GM10266 (cell line): ENCODE measurements at regions not wholly inside any gene's neighbourhood (a gene's known extent, or its start where the extent isn't known, plus 50 kb on each side); places are given as distances from the start of the nearest gene placed in this dataset.
"Not testable (repeated sequence)": the region's sequence is repeated elsewhere in the genome, so short reads cannot be mapped to it uniquely, and the experiment has no call there.

Experiments used
- DNase-seq: peaks from one replicate; pipeline ENCODE4 v3.0.0; 2012; ENCODE audit errors: extremely low spot score
- TF ChIP-seq, protein P1 (sequence below): IDR thresholded peaks from 2 replicates; pipeline ENCODE4 v1.5.1; 2012; ENCODE audit warnings: mild to moderate bottlenecking, low read depth; ENCODE audit not compliant: control insufficient read depth, insufficient read depth; ENCODE audit errors: missing control alignments

DNA sequence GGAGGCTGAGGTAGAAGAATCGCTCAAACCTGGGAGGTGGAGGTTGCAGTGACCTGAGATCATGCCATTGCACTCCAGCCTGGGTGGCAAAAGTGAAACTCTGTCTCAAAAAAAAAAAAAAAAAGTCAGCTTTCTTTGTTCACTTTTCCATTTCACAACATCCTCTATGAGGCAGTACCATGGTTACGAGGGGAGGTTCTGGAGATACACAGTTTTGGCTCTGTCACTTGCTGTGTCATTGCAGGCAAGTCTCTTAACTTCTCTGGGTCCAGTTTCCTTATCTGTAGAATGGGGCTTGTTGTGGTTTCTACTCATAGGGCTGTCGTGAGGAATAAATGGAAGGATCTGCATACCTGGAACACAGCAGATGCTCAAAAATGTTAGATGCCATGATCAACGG lies 75.6 kb upstream of the SLC24A4 start:
- TF ChIP-seq, protein P1, sequence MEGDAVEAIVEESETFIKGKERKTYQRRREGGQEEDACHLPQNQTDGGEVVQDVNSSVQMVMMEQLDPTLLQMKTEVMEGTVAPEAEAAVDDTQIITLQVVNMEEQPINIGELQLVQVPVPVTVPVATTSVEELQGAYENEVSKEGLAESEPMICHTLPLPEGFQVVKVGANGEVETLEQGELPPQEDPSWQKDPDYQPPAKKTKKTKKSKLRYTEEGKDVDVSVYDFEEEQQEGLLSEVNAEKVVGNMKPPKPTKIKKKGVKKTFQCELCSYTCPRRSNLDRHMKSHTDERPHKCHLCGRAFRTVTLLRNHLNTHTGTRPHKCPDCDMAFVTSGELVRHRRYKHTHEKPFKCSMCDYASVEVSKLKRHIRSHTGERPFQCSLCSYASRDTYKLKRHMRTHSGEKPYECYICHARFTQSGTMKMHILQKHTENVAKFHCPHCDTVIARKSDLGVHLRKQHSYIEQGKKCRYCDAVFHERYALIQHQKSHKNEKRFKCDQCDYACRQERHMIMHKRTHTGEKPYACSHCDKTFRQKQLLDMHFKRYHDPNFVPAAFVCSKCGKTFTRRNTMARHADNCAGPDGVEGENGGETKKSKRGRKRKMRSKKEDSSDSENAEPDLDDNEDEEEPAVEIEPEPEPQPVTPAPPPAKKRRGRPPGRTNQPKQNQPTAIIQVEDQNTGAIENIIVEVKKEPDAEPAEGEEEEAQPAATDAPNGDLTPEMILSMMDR = no peak
- DNase-seq = no peak

DNA sequence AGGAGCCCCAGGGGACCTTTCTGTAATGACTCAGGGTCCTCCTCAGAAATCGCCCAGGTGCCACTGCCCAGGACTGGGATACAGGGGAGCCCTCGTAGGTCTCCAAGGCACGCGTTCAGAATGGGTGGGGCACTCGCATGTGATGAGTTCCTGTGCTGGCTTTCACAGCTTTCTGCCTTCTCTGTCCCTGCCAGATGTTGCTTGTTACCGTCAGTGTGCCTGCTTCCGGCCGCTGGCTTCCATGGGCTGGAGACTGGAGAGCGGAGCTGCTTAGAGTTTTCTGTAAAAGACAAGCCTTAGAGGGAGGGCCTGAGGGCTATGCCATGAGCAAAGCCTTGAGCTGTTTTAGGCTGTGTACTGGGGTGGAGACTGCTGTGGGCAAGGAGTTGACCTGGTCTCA lies 75.0 kb upstream of the SLC24A4 start:
- TF ChIP-seq, protein P1 = no peak
- DNase-seq = no peak

- TF ChIP-seq, protein P1 = no peak
- DNase-seq = no peak
Measured at GRCh38 chr14:92248696-92249095, 74.3 kb upstream of the SLC24A4 start.

DNA sequence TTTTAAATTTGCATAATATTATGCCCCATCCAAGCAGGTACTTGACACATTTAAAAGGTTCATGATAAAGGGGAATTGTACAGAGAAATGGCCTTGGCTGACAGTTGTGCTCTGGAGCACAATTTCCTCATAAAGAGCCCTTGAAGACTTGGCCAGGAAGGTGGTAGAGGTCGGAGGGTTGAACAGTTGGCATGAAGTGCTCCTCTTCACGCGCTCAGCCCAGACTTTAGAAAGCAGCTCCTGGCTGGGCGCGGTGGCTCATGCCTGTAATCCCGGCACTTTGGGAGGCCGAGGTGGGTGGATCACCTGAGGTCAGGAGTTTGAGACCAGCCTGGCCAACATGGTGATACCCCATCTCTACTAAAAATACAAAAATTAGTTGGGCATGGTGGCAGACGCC lies 72.6 kb upstream of the SLC24A4 start:
- DNase-seq = not testable (repeated sequence)

DNA sequence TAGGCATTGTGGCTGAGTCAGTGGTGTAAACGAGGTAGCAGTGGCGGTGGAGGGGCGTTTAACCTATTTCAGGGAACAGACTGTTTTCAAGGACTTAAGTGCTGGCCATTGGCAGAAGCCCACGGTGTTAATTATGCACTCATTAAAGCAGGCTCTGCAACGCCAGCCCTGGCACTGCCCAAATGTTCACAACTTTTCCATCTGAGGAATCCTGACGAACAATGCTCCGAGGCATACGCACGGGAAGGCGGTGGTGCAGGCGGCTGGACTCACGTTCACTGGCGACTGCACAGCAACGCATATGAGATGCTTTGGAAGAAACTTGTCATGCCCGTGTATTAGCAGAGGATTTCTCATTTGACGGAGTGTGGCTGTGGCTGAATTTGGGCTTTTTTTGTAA lies 70.6 kb upstream of the SLC24A4 start:
- no peak for DNase-seq
- TF ChIP-seq, protein P1 = no peak

- no peak for DNase-seq
- TF ChIP-seq, protein P1 = no peak
Measured at GRCh38 chr14:92253381-92253894, 69.5 kb upstream of the SLC24A4 start.

- no peak for DNase-seq
- TF ChIP-seq, protein P1 = no peak
Measured at GRCh38 chr14:92254786-92255185, 68.2 kb upstream of the SLC24A4 start.

DNA sequence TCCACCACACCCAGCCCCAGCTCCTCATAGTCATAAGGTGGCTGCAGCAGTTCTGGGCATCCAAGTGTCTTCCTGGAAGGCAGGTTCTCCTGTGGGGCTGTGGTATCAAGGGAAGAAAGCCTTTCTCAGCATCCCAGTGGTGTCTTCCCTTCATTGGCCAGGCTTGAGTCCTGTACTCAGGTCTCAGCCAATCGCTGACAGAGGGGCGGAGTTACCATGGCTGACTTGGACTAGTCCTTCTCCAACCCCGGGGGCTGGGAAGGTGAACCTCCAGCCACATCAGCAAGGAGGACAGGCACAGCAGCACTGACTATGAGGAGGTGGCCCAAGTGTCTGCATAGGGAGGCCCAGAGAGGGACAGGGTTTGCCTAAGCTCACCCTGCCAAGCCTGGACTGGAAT lies 64.0 kb upstream of the SLC24A4 start:
- no peak for DNase-seq

More for the DNA sequence above, 64.0 kb upstream of the SLC24A4 start:
- TF ChIP-seq, protein P1 = no peak
